Omental fat pad (tissue), 3 donors: ENCODE measurements at regions not wholly inside any gene's neighbourhood (a gene's known extent, or its start where the extent isn't known, plus 50 kb on each side); places are given as distances from the start of the nearest gene placed in this dataset.
"Not testable (repeated sequence)": the region's sequence is repeated elsewhere in the genome, so short reads cannot be mapped to it uniquely, and the experiment has no call there.

Experiments used
- ATAC-seq: fragments of 150-250 bp; one replicate; pipeline ENCODE4 v1.9.1; 2016; ENCODE audit warnings: mild to moderate bottlenecking, moderate library complexity; ENCODE audit not compliant: low FRiP score
- DNase-seq: peaks from one replicate; pipeline ENCODE4 v3.0.0-alpha.2; 2019; ENCODE audit warnings: low spot score
- TF ChIP-seq, protein P1 (sequence below), 3 donors: fragments of 450-650 bp; IDR thresholded peaks; one replicate each; pipeline ENCODE4 v1.5.1; 2016 to 2017; ENCODE audit warnings: antibody characterized with exemption in 3 of 3, mild to moderate bottlenecking in 3 of 3, moderate library complexity in 2 of 3

DNA sequence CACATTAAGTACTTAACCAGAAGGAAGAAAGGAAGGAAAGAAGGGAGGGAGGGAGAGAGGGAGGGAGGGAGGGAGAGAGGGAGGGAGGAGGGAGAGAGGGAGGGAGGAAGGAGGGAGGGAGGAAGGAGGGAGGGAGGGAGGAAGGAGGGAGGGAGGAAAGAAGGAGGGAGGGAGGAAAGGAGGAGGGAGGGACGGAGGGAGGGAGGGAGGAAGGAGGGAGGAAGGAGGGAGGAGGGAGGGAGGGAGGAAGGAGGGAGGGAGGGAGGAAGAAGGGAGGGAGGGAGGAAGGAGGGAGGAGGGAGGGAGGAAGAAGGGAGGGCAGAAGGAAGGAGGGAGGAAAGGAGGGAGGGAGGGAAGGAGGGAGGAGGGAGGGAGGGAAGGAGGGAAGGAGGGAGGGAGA is 363.3 kb downstream of the MBD2 start:
- DNase-seq (no peak), ATAC-seq (no peak)
- TF ChIP-seq, protein P1, sequence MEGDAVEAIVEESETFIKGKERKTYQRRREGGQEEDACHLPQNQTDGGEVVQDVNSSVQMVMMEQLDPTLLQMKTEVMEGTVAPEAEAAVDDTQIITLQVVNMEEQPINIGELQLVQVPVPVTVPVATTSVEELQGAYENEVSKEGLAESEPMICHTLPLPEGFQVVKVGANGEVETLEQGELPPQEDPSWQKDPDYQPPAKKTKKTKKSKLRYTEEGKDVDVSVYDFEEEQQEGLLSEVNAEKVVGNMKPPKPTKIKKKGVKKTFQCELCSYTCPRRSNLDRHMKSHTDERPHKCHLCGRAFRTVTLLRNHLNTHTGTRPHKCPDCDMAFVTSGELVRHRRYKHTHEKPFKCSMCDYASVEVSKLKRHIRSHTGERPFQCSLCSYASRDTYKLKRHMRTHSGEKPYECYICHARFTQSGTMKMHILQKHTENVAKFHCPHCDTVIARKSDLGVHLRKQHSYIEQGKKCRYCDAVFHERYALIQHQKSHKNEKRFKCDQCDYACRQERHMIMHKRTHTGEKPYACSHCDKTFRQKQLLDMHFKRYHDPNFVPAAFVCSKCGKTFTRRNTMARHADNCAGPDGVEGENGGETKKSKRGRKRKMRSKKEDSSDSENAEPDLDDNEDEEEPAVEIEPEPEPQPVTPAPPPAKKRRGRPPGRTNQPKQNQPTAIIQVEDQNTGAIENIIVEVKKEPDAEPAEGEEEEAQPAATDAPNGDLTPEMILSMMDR (IDR thresholded peaks at IDR 0.05): no peak

- no peak for ATAC-seq
- DNase-seq: no peak
- TF ChIP-seq, protein P1 (IDR thresholded peaks at IDR 0.05): no peak
Measured at GRCh38 chr18:53859764-53860163, 364.7 kb downstream of the MBD2 start.

GRCh38 chr18:53850902-53851301 is 373.6 kb downstream of the MBD2 start:
- no peak for ATAC-seq
- no peak for DNase-seq
- TF ChIP-seq, protein P1 (IDR thresholded peaks at IDR 0.05): no peak

DNA sequence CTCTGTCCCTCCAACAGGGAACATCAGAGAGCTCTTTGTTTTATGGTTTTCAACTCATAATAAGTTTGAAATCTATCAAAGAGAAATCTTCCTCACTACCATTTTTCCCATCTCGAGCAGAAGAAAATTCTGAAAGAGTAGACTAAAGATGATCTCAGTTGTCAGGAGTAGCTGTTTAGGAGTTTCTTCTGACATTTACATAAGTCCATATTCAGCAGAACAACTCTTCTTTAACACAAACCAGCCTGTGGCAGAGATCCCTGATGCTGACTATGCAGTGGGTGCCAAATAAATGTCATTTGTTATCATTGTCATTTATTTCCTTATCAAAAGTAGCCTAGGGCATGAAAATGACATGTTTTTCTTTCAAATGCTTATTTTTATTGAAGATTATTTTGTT is 380.7 kb downstream of the MBD2 start:
- TF ChIP-seq, protein P1 (IDR thresholded peaks at IDR 0.05): no peak
- no peak for DNase-seq

DNA sequence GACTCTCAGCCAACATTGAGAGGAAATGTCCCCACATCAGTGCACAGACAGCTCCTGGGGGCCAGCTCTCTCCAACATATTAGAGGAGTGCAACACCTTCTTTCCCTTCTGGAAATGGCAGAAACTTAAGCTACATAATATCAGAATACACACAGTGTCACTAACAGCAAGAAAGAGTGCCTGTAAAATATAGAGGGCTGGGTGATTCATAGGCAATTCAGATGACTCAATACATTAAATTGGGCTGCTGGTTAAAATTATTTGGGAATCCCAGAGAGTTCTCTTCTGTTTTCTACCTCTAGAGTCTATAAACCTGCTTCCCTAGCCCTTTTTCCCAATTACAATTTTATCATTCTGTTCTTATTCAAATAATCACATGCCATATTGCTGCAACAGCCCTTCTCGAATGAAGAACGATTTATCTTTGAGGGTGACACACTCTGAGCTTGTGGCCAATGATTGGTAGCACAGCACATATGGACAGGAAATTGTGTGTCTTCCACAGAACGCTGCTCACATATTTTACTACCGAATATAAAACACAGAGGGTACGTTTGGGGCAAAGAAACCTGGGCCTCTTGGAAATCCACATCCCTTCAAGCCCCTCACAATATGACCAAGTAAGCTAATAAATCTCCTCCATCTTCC is 381.2 kb downstream of the MBD2 start:
- DNase-seq: no peak
- ATAC-seq: no peak
- TF ChIP-seq, protein P1 (IDR thresholded peaks at IDR 0.05): no peak

More for the DNA sequence above, 380.7 kb downstream of the MBD2 start:
- no peak for ATAC-seq

DNA sequence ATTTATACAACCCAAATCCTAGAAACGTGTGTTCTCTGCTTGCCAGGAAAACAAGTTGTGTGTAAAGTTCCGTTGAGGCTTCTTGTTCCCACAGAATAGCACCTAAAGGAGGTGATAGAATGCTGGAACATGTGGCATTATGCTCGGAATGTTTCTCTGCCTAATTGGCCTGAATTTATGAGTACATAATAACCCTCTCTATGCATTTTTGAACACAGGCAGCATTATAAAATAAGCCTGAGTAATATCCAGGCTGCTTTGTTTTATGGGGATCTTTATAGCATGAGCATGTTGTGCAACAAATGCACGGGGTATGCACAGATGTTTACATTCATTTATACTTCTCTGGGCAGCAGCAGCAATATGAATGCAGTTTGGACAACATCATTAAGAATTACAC is 385.7 kb downstream of the MBD2 start:
- ATAC-seq: no peak
- TF ChIP-seq, protein P1 (IDR thresholded peaks at IDR 0.05): no peak

DNA sequence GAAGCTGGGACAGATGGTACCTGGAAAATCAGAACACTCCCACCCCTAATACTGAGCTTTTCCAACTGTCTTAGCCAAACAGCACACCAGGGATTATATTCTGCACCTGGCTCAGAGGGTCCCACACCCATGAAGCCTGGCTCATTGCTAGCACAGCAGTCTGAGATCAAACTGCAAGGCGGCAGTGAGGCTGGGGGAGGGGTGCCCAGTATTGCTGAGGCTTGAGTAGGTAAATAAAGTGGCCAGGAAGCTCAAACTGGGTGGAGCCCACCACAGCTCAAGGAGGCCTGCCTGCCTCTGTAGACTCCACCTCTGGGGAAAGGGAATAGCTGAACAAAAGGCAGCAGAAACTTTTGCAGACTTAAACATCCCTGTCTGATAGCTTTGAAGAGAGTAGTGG is 403.3 kb downstream of the MBD2 start:
- ATAC-seq, DNase-seq: not testable (repeated sequence)

More for the DNA sequence above, 385.7 kb downstream of the MBD2 start:
- no peak for DNase-seq
